AG10803 (cell line): ENCODE measurements at regions not wholly inside any gene's neighbourhood (a gene's known extent, or its start where the extent isn't known, plus 50 kb on each side); places are given as distances from the start of the nearest gene placed in this dataset.

ENCODE experiments used
- DNase-seq: peaks from one replicate; pipeline ENCODE4 v3.0.0; 2010; ENCODE audit warnings: low read depth
- H3K4me3 ChIP-seq: 2 replicates; pipeline ENCODE4 v1.5.1; 2011; ENCODE audit warnings: mild to moderate bottlenecking, low read length, control low read depth
- TF ChIP-seq, protein P1 (sequence below): conservative IDR thresholded peaks from 2 replicates; pipeline ENCODE4 v1.5.1; 2011; ENCODE audit warnings: mild to moderate bottlenecking, low read length, control low read depth, inconsistent platforms

DNA sequence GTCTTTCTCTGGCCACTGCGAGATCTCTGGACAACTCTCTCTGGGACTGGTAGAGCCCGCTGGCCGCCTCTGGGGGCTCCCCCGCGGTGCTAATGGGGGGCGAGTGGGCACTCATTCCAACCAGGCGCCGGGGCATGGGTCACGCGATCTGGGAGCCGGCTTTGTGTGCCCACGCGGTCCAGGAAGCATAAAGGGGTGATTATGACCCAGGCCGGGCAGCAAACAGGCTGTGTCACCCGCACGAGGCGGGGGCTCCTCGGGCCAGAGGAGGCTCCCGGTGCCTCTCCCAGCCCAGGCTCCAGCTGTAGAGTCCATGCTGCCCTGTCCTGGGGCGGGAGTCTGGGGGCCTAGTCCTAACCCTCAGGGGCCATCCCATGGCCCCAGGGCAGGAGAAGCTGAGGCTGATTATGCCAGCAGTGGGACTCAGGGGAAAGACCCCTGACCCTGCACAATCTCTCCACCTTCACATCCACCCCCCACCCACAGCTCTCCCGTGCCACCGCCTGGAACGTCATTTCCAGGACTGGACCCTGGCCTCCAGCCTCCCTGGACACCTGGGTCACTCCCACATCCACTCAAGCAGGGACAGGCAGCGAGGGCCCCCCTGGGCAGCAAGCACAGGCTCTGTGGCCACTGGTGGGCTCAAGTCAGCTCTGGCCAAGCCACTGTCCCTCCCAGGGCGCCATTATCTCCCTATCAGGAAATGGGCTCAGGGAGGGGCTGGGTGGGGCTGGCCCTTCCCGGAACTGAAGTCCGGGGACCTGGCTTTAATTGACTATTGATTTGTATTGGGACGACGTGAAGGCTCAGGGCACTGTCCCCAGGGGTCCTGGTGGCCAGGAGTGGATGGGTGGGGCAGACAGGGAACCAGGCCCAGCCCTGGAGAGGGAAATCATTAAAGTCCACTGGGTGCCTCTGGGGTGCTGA lies 50.0 kb downstream of the PTPRS start:
- no peak for DNase-seq
- TF ChIP-seq, protein P1, sequence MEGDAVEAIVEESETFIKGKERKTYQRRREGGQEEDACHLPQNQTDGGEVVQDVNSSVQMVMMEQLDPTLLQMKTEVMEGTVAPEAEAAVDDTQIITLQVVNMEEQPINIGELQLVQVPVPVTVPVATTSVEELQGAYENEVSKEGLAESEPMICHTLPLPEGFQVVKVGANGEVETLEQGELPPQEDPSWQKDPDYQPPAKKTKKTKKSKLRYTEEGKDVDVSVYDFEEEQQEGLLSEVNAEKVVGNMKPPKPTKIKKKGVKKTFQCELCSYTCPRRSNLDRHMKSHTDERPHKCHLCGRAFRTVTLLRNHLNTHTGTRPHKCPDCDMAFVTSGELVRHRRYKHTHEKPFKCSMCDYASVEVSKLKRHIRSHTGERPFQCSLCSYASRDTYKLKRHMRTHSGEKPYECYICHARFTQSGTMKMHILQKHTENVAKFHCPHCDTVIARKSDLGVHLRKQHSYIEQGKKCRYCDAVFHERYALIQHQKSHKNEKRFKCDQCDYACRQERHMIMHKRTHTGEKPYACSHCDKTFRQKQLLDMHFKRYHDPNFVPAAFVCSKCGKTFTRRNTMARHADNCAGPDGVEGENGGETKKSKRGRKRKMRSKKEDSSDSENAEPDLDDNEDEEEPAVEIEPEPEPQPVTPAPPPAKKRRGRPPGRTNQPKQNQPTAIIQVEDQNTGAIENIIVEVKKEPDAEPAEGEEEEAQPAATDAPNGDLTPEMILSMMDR, result no peak
- 0 out of 2 replicates have a peak overlapping the region, but pooled peaks have one; percentile 85 for H3K4me3 ChIP-seq

DNA sequence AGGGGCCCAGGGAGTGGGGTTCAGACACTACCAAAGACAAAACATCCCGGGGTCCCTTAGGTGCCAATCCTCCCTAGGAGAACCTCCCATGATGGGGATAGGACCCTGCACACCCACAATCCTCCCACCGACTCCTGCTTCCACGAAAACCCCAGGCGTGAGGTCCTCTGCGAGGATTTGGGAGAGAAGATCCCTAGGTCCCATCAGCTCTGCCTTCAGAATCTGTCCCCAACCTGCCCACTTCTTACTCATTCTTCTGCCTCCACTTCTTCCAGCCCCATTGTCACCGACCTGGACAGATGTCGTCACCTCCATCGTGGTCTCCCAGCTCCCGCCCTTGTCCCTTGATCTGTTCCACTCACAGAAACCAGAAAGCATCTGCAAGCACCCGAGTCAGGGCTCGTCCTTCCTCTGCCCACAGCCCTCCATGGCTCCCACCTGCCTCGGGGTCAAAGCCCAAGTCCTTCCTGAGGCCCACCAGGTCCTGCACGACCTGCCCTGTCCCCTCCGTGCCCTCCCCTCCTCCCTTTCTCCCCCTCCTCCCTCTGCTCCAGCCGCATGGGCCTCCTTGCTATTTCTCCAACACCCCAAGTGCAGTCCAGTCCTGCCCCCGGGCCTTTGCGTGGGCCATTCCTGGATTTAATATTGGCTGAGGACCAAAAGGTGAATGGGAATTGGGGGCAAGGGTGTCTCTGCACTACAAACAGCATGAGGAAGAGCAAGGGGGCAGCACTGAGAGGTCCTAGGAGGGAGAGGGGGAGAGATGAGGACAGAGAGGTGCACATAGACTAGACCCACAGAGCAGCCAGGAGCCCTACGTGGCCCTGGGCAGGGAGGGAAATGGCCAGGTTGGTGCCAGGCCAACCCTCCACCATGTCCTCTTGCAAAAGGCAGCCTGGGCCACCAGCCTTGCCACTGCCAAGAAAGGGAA lies 51.3 kb downstream of the PTPRS start:
- no peak for DNase-seq
- no peak overlapping the region for H3K4me3 ChIP-seq
- TF ChIP-seq, protein P1, result no peak

DNA sequence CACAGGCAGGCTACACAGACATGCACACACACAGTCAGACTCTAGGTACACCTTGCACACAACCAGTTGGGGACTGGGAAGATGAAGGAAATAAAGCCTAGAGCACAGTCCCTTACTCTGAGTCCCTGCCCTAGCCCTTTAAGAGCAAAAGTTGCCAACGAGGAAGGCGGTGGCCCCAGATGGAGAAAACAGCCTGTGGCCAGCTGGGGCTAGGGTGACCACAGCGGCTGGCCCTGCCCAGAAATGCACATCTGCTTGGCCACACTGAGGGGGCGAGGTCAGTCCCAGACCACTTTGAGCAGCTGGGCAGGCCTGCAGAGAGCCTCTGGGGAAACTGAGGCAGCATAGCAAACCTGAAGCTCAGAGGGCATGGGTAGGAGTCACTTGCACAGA lies 52.3 kb downstream of the PTPRS start:
- TF ChIP-seq, protein P1, result no peak
- H3K4me3 ChIP-seq, result no peak overlapping the region
- peak; percentile 35 for DNase-seq

DNA sequence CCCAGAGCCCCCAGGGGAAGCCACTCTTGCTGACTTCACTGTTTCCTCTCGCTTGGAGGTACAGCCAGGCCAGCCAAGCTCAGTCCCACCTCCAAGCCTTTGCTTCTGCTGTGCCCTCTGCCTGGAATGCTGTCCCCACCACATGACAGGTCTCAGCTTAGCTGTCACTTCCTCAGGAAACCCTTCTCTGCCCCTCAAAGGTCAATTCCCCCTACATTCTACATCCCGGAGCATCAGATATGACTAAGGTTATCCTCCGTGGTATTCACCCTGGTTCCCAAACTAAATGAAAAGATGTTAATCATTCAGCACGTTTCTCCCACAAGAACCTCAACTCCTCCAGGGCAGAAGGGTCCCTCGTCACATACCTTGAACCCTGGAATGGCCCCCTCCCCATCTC lies 53.5 kb downstream of the PTPRS start:
- TF ChIP-seq, protein P1, result no peak
- DNase-seq, result no peak
- no peak overlapping the region for H3K4me3 ChIP-seq

DNA sequence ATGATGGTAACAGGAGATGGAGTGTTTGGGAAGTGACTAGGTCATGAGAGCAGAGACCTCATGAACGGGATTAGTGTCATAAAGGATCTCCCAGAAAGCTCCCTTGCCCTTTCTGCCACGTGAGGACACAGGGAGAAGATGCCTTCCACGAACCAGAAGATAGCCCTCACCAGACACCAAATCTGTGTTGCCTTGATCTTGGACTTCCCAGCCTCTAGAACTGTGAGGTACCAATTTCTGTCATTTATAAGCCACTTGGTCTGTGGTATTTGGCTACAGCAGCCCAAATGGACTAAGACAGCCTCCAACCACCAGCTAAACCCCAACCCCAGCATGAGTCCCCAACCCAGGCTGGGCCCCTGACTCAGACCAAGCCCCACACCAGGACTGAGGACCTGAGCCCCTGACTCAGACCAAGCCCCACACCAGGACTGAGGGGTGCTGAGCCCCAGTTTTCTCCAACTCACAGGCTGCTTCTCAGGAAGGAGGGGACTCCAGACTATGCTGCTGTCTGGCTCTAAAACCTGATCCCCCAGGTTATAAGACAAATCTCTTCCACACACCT lies 54.1 kb downstream of the PTPRS start:
- TF ChIP-seq, protein P1, result no peak
- DNase-seq, result no peak
- H3K4me3 ChIP-seq, result no peak overlapping the region

DNA sequence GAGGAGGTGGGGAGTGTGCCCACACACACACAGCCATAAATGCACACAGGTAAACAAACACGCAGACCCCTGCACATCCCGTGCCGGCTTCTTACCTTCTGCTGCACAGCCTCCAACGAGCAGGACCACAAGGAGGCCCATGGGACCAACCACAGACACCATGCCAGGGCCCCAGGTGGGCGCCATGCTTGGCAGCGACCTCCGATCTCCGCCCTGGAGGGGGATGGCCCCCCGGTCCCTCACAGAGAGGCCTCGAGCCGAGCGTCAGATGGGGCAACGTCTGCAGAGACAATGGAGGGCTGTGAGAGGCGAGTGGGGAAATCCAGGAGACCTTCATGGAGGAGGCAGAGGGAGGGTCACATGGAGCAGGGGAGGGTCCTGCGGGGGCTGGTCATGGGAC lies 54.7 kb downstream of the PTPRS start:
- no peak for DNase-seq
- TF ChIP-seq, protein P1, result no peak
- H3K4me3 ChIP-seq, result no peak overlapping the region
